ENCODE measurements at regions not wholly inside any gene's neighbourhood (a gene's known extent, or its start where the extent isn't known, plus 50 kb on each side); places are given as distances from the start of the nearest gene placed in this dataset.
"Not testable (repeated sequence)": the region's sequence is repeated elsewhere in the genome, so short reads cannot be mapped to it uniquely, and the experiment has no call there.

DNA sequence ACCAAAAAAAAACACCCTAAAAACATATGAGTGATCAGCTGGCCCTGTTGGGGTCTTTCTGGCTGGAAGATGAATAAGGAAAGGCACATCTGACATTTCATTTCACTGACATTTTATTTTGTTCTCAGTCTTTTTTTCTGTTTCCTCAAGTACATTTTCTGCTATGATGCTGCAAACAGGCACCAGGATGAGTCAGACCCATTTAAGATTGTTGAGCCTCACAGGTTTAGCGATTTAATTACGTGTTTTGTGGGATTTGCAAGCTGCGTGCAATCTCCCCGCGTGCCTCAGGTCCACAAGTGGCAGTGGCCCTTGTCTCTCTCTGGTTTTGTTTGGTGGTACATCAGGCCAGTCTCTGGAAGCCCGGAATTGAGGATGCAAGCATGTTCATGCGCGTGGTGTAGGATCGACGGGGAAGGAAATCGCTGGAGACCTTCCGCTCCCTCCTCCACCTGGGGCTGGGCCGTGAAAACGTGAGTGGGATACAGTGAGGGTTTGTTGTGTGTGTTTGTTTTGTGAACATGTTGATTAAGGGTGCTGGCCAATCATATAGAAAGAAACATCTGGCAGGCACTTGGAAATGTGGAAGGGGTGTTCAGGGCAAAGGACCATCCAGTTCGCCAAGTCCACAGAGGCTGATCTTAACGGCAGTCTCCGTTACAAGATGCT is 120.2 kb upstream of the ZNF516 start:
- Histone ChIP-seq H3K79me2 (no peaks in the 10 kb centered on the region), H2AFZ (no peak overlapping the region), H3K27me3 (ENCODE audit: control insufficient read depth, insufficient read depth, low read length) (no peaks in the 10 kb centered on the region), H3K4me3 (ENCODE audit: low read depth, low read length) (no peak overlapping the region), H3K4me1 (peaks cover 6% of the 10 kb centered on the region), H3K9me3 (ENCODE audit: control insufficient read depth, low read length) (no peaks in the 10 kb centered on the region), H3K27ac (no peak overlapping the region), H3K4me2 (ENCODE audit: low read length) (no peak overlapping the region), H3K36me3 (ENCODE audit: control insufficient read depth, insufficient read depth, low read length) (no peaks in the 10 kb centered on the region), H3K9ac (no peak overlapping the region)
- TF ChIP-seq, protein P1, sequence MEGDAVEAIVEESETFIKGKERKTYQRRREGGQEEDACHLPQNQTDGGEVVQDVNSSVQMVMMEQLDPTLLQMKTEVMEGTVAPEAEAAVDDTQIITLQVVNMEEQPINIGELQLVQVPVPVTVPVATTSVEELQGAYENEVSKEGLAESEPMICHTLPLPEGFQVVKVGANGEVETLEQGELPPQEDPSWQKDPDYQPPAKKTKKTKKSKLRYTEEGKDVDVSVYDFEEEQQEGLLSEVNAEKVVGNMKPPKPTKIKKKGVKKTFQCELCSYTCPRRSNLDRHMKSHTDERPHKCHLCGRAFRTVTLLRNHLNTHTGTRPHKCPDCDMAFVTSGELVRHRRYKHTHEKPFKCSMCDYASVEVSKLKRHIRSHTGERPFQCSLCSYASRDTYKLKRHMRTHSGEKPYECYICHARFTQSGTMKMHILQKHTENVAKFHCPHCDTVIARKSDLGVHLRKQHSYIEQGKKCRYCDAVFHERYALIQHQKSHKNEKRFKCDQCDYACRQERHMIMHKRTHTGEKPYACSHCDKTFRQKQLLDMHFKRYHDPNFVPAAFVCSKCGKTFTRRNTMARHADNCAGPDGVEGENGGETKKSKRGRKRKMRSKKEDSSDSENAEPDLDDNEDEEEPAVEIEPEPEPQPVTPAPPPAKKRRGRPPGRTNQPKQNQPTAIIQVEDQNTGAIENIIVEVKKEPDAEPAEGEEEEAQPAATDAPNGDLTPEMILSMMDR (IDR thresholded peaks at IDR 0.05) = no peak

DNA sequence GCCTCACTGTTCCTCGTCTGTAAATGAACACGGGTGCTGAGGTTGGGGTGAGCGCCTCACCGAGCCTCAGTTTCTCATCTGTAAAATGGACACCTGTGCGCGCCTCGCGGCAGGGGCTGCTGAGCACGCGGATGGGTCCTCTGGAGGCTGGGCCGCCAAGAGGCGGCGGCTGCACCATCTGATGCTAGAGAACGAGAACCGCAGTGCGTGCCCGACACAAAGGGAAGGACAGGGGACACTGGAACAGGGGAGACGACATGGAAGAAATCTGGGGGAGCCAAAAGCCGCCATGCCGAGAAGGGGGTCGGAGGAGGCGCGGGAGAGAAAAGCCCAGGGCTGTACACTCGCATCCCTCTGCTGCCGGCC is 118.7 kb upstream of the ZNF516 start:
- Histone ChIP-seq H2AFZ (no peak overlapping the region), H3K9me3 (ENCODE audit: control insufficient read depth, low read length) (no peaks in the 10 kb centered on the region), H3K4me2 (ENCODE audit: low read length) (no peak overlapping the region), H3K4me3 (ENCODE audit: low read depth, low read length) (no peak overlapping the region), H3K27me3 (ENCODE audit: control insufficient read depth, insufficient read depth, low read length) (no peaks in the 10 kb centered on the region), H3K79me2 (no peaks in the 10 kb centered on the region), H3K9ac (no peak overlapping the region), H3K36me3 (ENCODE audit: control insufficient read depth, insufficient read depth, low read length) (no peaks in the 10 kb centered on the region), H3K27ac (no peak overlapping the region), H3K4me1 (no peaks in the 10 kb centered on the region)
- TF ChIP-seq, protein P1 (IDR thresholded peaks at IDR 0.05) = no peak

DNA sequence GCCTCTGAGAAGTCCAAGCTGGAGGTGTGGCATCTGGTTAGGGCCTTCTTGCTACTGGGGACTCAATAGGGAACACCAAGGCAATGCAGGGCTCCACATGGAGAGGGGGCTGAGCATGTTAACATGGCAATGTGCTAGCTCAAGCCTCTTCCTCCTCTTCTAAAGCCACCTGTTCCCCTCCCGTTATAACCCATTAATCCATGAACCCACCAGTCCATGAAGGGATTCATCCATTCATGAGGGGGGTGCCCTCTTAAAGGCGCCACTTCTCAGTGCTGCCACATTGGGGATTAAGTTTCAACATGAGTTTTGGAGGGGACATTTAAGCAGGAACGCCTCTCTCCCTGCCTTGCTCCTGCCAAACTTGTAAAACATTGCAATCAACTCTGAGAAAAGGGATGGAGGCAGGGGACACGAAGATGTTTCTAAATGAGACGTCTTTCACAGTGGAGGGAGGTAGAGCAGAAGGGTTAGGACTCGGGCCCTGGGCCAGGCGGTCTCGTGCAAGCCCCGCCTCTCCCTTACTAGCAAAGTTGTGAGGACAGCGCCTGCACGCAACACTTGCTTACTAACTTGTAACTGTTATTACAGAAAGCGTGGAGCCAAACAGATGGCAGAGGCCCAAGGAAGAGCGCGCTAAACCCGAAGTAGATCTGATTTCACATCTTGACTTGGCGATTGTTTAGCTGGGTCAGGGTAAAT is 118.2 kb upstream of the ZNF516 start:
- Histone ChIP-seq H3K27me3 (ENCODE audit: control insufficient read depth, insufficient read depth, low read length) (no peaks in the 10 kb centered on the region), H3K4me2 (ENCODE audit: low read length) (no peak overlapping the region), H3K4me1 (no peaks in the 10 kb centered on the region), H3K4me3 (ENCODE audit: low read depth, low read length) (no peak overlapping the region), H3K9ac (no peak overlapping the region), H2AFZ (no peak overlapping the region), H3K9me3 (ENCODE audit: control insufficient read depth, low read length) (no peaks in the 10 kb centered on the region), H3K27ac (no peak overlapping the region), H3K79me2 (no peaks in the 10 kb centered on the region), H3K36me3 (ENCODE audit: control insufficient read depth, insufficient read depth, low read length) (no peaks in the 10 kb centered on the region)
- TF ChIP-seq, protein P1 (IDR thresholded peaks at IDR 0.05) = no peak

DNA sequence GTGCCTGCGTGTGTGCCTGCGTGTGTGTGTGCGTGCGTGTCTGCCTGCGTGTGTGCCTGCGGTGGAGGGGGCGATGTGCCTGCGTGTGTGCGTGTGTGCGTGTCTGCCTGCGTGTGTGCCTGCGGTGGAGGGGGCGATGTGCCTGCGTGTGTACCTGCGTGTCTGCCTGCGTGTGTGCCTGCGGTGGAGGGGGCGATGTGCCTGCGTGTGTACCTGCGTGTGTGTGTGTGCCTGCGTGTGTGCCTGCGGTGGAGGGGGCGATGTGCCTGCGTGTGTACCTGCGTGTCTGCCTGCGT is 116.7 kb upstream of the ZNF516 start:
- H3K9ac ChIP-seq; H3K27me3 ChIP-seq (ENCODE audit: control insufficient read depth, insufficient read depth, low read length): not testable (repeated sequence)

DNA sequence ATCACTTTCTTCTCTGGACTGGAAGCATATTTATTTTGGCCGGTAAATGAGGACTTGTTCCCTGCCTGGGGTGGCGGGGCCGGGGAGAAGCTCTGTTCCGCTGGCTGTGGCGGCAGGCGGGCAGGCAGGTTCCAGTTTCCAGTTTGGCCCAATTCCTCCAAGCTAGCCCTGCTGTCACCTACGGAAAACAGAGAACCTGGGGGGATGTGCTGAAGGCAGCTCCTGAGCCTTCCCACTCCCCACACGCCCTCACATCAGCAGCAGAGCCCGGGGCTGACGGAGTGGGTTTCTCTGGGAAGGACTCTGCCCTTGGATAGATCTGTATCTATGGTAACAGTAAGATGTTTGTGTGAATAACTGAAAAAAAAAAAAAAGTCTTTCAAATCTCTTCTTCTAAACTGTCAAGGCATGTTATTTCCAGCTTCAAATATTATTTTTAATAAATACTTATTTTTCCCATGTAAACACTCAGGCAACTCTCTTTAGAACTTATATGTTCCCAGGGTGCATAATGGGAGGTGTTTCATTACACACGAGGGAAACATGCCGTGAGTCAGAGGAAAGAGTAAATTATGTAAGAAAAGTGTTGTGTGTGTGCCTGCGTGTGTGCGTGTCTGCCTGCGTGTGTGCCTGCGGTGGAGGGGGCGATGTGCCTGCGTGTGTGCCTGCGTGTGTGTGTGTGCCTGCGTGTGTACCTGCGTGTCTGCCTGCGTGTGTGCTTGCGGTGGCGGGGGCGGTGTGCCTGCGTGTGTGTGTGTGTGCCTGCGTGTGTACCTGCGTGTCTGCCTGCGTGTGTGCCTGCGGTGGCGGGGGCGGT is 116.1 kb upstream of the ZNF516 start:
- no peak overlapping the region for H3K4me3 ChIP-seq (ENCODE audit: low read depth, low read length)
- TF ChIP-seq, protein P1 (IDR thresholded peaks at IDR 0.05) = no peak
- no peak overlapping the region for H3K9ac ChIP-seq

More for the DNA sequence above, 116.7 kb upstream of the ZNF516 start:
- not testable (repeated sequence) for H3K4me3 ChIP-seq (ENCODE audit: low read depth, low read length); H3K9me3 ChIP-seq (ENCODE audit: control insufficient read depth, low read length); H2AFZ ChIP-seq; H3K4me1 ChIP-seq; H3K4me2 ChIP-seq (ENCODE audit: low read length); H3K36me3 ChIP-seq (ENCODE audit: control insufficient read depth, insufficient read depth, low read length); H3K27ac ChIP-seq; H3K79me2 ChIP-seq

More for the DNA sequence above, 116.1 kb upstream of the ZNF516 start:
- Histone ChIP-seq H2AFZ (no peak overlapping the region), H3K4me1 (no peaks in the 10 kb centered on the region), H3K36me3 (ENCODE audit: control insufficient read depth, insufficient read depth, low read length) (no peaks in the 10 kb centered on the region), H3K27ac (no peak overlapping the region), H3K4me2 (ENCODE audit: low read length) (peak overlapping the region; percentile 1), H3K27me3 (ENCODE audit: control insufficient read depth, insufficient read depth, low read length) (no peaks in the 10 kb centered on the region), H3K79me2 (no peaks in the 10 kb centered on the region), H3K9me3 (ENCODE audit: control insufficient read depth, low read length) (no peaks in the 10 kb centered on the region)
